Activated T-cell treated with anti-CD3 and anti-CD28 coated beads, Interleukin-2, amount 50 U/mL, for 4 hours (primary cell): ENCODE measurements at regions not wholly inside any gene's neighbourhood (a gene's known extent, or its start where the extent isn't known, plus 50 kb on each side); places are given as distances from the start of the nearest gene placed in this dataset.

Experiments used
- ATAC-seq, 2 donors: fragments of 200-7000 bp; cut with Tn5 transposase; one replicate each; pipeline ENCODE4 v1.10.0; 2021
- DNase-seq: peaks from one replicate; pipeline ENCODE4 v3.0.0-alpha.2; 2020
- H3K27me3 Mint-ChIP-seq: one replicate; pipeline ENCODE4 v1.8.0; 2021; ENCODE audit warnings: low read depth, mixed read lengths
- H3K36me3 Mint-ChIP-seq: one replicate; pipeline ENCODE4 v1.8.0; 2022; ENCODE audit warnings: mixed read lengths; ENCODE audit not compliant: insufficient read depth
- H3K4me1 Mint-ChIP-seq: one replicate; pipeline ENCODE4 v1.8.0; 2021; ENCODE audit warnings: low read depth, mixed read lengths
- H3K4me3 Mint-ChIP-seq: one replicate; pipeline ENCODE4 v1.8.0; 2021; ENCODE audit warnings: mild to moderate bottlenecking, moderate library complexity, mixed read lengths
- H3K9me3 Mint-ChIP-seq: one replicate; pipeline ENCODE4 v1.8.0; 2021; ENCODE audit warnings: mixed read lengths

- H3K4me1 Mint-ChIP-seq = peaks cover 14% of the 10 kb centered on the region
- DNase-seq = no peak
- no peaks in the 10 kb centered on the region for H3K27me3 Mint-ChIP-seq
- H3K9me3 Mint-ChIP-seq = no peaks in the 10 kb centered on the region
- ATAC-seq = no peak
- no peaks in the 10 kb centered on the region for H3K36me3 Mint-ChIP-seq
- H3K4me3 Mint-ChIP-seq = no peak overlapping the region
These were observed 55.4 kb upstream of the SCEL start for GRCh38 chr13:77480066-77480465.

GRCh38 chr13:77479326-77479725 lies 56.2 kb upstream of the SCEL start:
- Mint-ChIP-seq H3K36me3 (no peaks in the 10 kb centered on the region), H3K9me3 (no peaks in the 10 kb centered on the region), H3K4me1 (peaks cover 14% of the 10 kb centered on the region), H3K27me3 (no peaks in the 10 kb centered on the region), H3K4me3 (no peak overlapping the region)
- no peak for DNase-seq
- no peak for ATAC-seq

GRCh38 chr13:77477299-77477848 lies 58.1 kb upstream of the SCEL start:
- no peak for DNase-seq
- Mint-ChIP-seq H3K9me3 (no peaks in the 10 kb centered on the region), H3K4me1 (peaks cover 14% of the 10 kb centered on the region), H3K36me3 (no peaks in the 10 kb centered on the region), H3K4me3 (no peak overlapping the region), H3K27me3 (no peaks in the 10 kb centered on the region)
- peak in 1 of 2 donors; percentile 48 for ATAC-seq

- Mint-ChIP-seq H3K36me3 (no peaks in the 10 kb centered on the region), H3K4me3 (no peak overlapping the region), H3K27me3 (no peaks in the 10 kb centered on the region), H3K9me3 (no peaks in the 10 kb centered on the region), H3K4me1 (peaks cover 14% of the 10 kb centered on the region)
- DNase-seq (no peak), ATAC-seq (no peak)
These were observed 59.0 kb upstream of the SCEL start for GRCh38 chr13:77476456-77476855.

- H3K4me3 Mint-ChIP-seq = no peak overlapping the region
- H3K4me1 Mint-ChIP-seq = peaks cover 14% of the 10 kb centered on the region
- H3K36me3 Mint-ChIP-seq = no peaks in the 10 kb centered on the region
- H3K27me3 Mint-ChIP-seq = no peaks in the 10 kb centered on the region
- DNase-seq (no peak), ATAC-seq (no peak)
- no peaks in the 10 kb centered on the region for H3K9me3 Mint-ChIP-seq
These were observed 60.0 kb upstream of the SCEL start for GRCh38 chr13:77475345-77476084.

- ATAC-seq (no peak), DNase-seq (no peak)
- H3K4me3 Mint-ChIP-seq = no peak overlapping the region
- H3K9me3 Mint-ChIP-seq = no peaks in the 10 kb centered on the region
- no peaks in the 10 kb centered on the region for H3K4me1 Mint-ChIP-seq
- H3K27me3 Mint-ChIP-seq = no peaks in the 10 kb centered on the region
- H3K36me3 Mint-ChIP-seq = no peaks in the 10 kb centered on the region
These were observed 64.5 kb upstream of the SCEL start for GRCh38 chr13:77470986-77471385.

GRCh38 chr13:77466753-77467422 lies 68.6 kb upstream of the SCEL start:
- ATAC-seq = no peak
- DNase-seq = no peak
- no peak overlapping the region for H3K4me3 Mint-ChIP-seq
- no peaks in the 10 kb centered on the region for H3K36me3 Mint-ChIP-seq
- H3K9me3 Mint-ChIP-seq = no peaks in the 10 kb centered on the region
- no peaks in the 10 kb centered on the region for H3K4me1 Mint-ChIP-seq
- H3K27me3 Mint-ChIP-seq = no peaks in the 10 kb centered on the region

GRCh38 chr13:77465603-77466195 lies 69.8 kb upstream of the SCEL start:
- Mint-ChIP-seq H3K27me3 (no peaks in the 10 kb centered on the region), H3K4me1 (no peaks in the 10 kb centered on the region), H3K4me3 (no peak overlapping the region), H3K9me3 (no peaks in the 10 kb centered on the region), H3K36me3 (no peaks in the 10 kb centered on the region)
- no peak for ATAC-seq
- DNase-seq = no peak

GRCh38 chr13:77460195-77460594 lies 75.3 kb upstream of the SCEL start:
- no peaks in the 10 kb centered on the region for H3K27me3 Mint-ChIP-seq
- H3K36me3 Mint-ChIP-seq = no peaks in the 10 kb centered on the region
- no peaks in the 10 kb centered on the region for H3K4me1 Mint-ChIP-seq
- DNase-seq (no peak), ATAC-seq (no peak)
- H3K9me3 Mint-ChIP-seq = no peaks in the 10 kb centered on the region
- H3K4me3 Mint-ChIP-seq = no peak overlapping the region

- no peak overlapping the region for H3K4me3 Mint-ChIP-seq
- H3K36me3 Mint-ChIP-seq = no peaks in the 10 kb centered on the region
- H3K4me1 Mint-ChIP-seq = no peaks in the 10 kb centered on the region
- DNase-seq (no peak), ATAC-seq (no peak)
- no peaks in the 10 kb centered on the region for H3K9me3 Mint-ChIP-seq
- H3K27me3 Mint-ChIP-seq = no peaks in the 10 kb centered on the region
These were observed 75.9 kb upstream of the SCEL start for GRCh38 chr13:77459592-77459991.

GRCh38 chr13:77458736-77459135 lies 76.8 kb upstream of the SCEL start:
- Mint-ChIP-seq H3K4me1 (no peaks in the 10 kb centered on the region), H3K36me3 (no peaks in the 10 kb centered on the region), H3K4me3 (no peak overlapping the region), H3K9me3 (no peaks in the 10 kb centered on the region), H3K27me3 (no peaks in the 10 kb centered on the region)
- no peak for DNase-seq
- ATAC-seq = no peak

GRCh38 chr13:77457966-77458365 lies 77.5 kb upstream of the SCEL start:
- Mint-ChIP-seq H3K36me3 (no peaks in the 10 kb centered on the region), H3K9me3 (no peaks in the 10 kb centered on the region), H3K4me3 (no peak overlapping the region), H3K4me1 (no peaks in the 10 kb centered on the region), H3K27me3 (no peaks in the 10 kb centered on the region)
- ATAC-seq (no peak), DNase-seq (no peak)

GRCh38 chr13:77456271-77456670 lies 79.2 kb upstream of the SCEL start:
- no peaks in the 10 kb centered on the region for H3K36me3 Mint-ChIP-seq
- DNase-seq = no peak
- H3K4me1 Mint-ChIP-seq = no peaks in the 10 kb centered on the region
- H3K27me3 Mint-ChIP-seq = peaks cover 2% of the 10 kb centered on the region
- ATAC-seq = no peak
- H3K9me3 Mint-ChIP-seq = no peaks in the 10 kb centered on the region
- no peak overlapping the region for H3K4me3 Mint-ChIP-seq

GRCh38 chr13:77449265-77449664 lies 86.2 kb upstream of the SCEL start:
- Mint-ChIP-seq H3K36me3 (no peaks in the 10 kb centered on the region), H3K4me3 (no peak overlapping the region), H3K9me3 (no peaks in the 10 kb centered on the region), H3K27me3 (peaks cover 5% of the 10 kb centered on the region), H3K4me1 (peaks cover 4% of the 10 kb centered on the region)
- no peak for DNase-seq
- no peak for ATAC-seq

- ATAC-seq = no peak
- DNase-seq = no peak
- Mint-ChIP-seq H3K27me3 (peaks cover 5% of the 10 kb centered on the region), H3K4me3 (no peak overlapping the region), H3K36me3 (no peaks in the 10 kb centered on the region), H3K9me3 (no peaks in the 10 kb centered on the region), H3K4me1 (peaks cover 4% of the 10 kb centered on the region)
These were observed 86.8 kb upstream of the SCEL start for GRCh38 chr13:77448689-77449088.
